ENCODE measurements at regions not wholly inside any gene's neighbourhood (a gene's known extent, or its start where the extent isn't known, plus 50 kb on each side); places are given as distances from the start of the nearest gene placed in this dataset.

GRCh38 chr13:74794147-74794546 lies 659.9 kb upstream of the KLF12 start (continued):
- no peak for TF ChIP-seq CREB3L1 (IDR thresholded peaks at IDR 0.05; ENCODE audit: borderline replicate concordance, low read depth)
- no peak for TF ChIP-seq FUS (optimal IDR thresholded peaks at IDR 0.05; ENCODE audit: low read depth, low read length)
- no peak for TF ChIP-seq PHTF2 (CRISPR knock-in tag; IDR thresholded peaks at IDR 0.05)
- TF ChIP-seq TSHZ1 (CRISPR knock-in tag; IDR thresholded peaks at IDR 0.05) = no peak

GRCh38 chr13:74784959-74785358 lies 650.8 kb upstream of the KLF12 start:
- Histone ChIP-seq H3K27me3 (ENCODE audit: control insufficient read depth in 2 of 2, insufficient read depth in 2 of 2, low read length in 2 of 2) (no peaks in the 10 kb centered on the region), H3K4me1 (replicated peaks in 1 of 2; ENCODE audit: control insufficient read depth in 2 of 2, insufficient read depth in 2 of 2, low read length in 2 of 2) (no peaks in the 10 kb centered on the region), H2AFZ (ENCODE audit: low read depth, low read length) (no peak overlapping the region), H3K36me3 (ENCODE audit: control insufficient read depth, insufficient read depth, low read length) (no peaks in the 10 kb centered on the region), H3K9me3 (replicated peaks; ENCODE audit: control insufficient read depth, insufficient read depth, low read depth, low read length) (no peaks in the 10 kb centered on the region), H4K20me1 (replicated peaks; ENCODE audit: control insufficient read depth, insufficient read depth, low read length) (no peaks in the 10 kb centered on the region), H3K4me2 (ENCODE audit: insufficient read depth, low read length) (no peak overlapping the region), H3K79me2 (ENCODE audit: control insufficient read depth, insufficient read depth, low read length) (no peaks in the 10 kb centered on the region), H3K9ac (ENCODE audit: insufficient read depth in 1 of 2, low read depth in 2 of 2, low read length in 2 of 2) (no peak overlapping the region), H3K4me3 (no peak overlapping the region), H3K27ac (ENCODE audit: extremely low read depth, low read depth, low read length) (no peak overlapping the region), H3K9me1 (ENCODE audit: control insufficient read depth, insufficient read depth, low read length) (no peaks in the 10 kb centered on the region)
- in situ Hi-C loops (cut with MboI) (no loop called here), intact Hi-C loops (cut with micrococcal nuclease) (no loop called here)
- ChIA-PET CTCF (ENCODE audit: low intra/inter-chr PET ratio) (no interaction called here), POLR2A (no interaction called here)
- no peak for DNase-seq (ENCODE audit: extremely low read depth in 1 of 4, low spot score in 3 of 4)
- WGBS (ENCODE audit: insufficient coverage, low coverage, missing lambda C conversion rate) = no CpG with 5 or more reads among the region's 3 CpGs
- FAIRE-seq = no peak
- ATAC-seq = no peak
- no TSS peak for BruUV-seq (replicated peaks)
- no peak for TF ChIP-seq MYNN (IDR thresholded peaks at IDR 0.05)
- TF ChIP-seq MYNN (CRISPR knock-in tag; IDR thresholded peaks at IDR 0.05) = no peak
- no peak for TF ChIP-seq SRF (CRISPR knock-in tag; IDR thresholded peaks at IDR 0.05)
- no peak for TF ChIP-seq DEAF1 (CRISPR knock-in tag; IDR thresholded peaks at IDR 0.05)
- no peak for TF ChIP-seq NFE2 (IDR thresholded peaks at IDR 0.05; ENCODE audit: low read depth)
- TF ChIP-seq PML (IDR thresholded peaks at IDR 0.05; ENCODE audit: low read length) = no peak
- TF ChIP-seq EP400 (IDR thresholded peaks at IDR 0.05) = no peak
- no peak for TF ChIP-seq SNIP1 (IDR thresholded peaks at IDR 0.05; ENCODE audit: low read depth)
- no peak for TF ChIP-seq ZFP91 (CRISPR knock-in tag; IDR thresholded peaks at IDR 0.05)
- TF ChIP-seq ZNF12 (CRISPR knock-in tag; IDR thresholded peaks at IDR 0.05) = no peak
- no peak for TF ChIP-seq POLR3G (IDR thresholded peaks at IDR 0.05; ENCODE audit: extremely low read depth, insufficient read length, insufficient replicate concordance)

Measured in K562 (cell line).